ENCODE measurements at regions not wholly inside any gene's neighbourhood (a gene's known extent, or its start where the extent isn't known, plus 50 kb on each side); places are given as distances from the start of the nearest gene placed in this dataset.
"Not testable (repeated sequence)": the region's sequence is repeated elsewhere in the genome, so short reads cannot be mapped to it uniquely, and the experiment has no call there.

DNA sequence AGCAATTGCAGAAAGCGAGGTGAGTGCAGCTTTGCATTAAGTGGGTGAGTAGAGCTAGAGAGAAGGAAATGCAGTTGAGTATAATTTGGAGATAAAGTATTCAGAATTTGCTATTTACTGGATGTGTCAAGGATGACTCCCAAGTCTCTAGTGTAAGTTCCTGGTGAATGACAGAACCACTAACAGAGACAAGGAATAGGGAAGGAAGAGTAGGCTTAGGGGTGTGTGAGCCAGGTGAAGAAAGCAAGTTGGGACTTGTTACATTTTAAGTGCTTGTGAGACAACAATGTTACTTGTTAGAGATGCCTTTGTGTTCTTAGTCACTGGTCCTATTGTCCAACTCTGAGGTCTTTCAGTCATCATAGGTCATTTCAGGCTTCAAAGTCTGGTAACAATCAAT lies 70.8 kb downstream of the TBC1D26 start:
- not testable (repeated sequence) for H3K4me1 ChIP-seq (ENCODE audit: insufficient read depth, low read length); H3K27me3 ChIP-seq (ENCODE audit: insufficient read depth, low read length); DNase-seq (ENCODE audit: insufficient read length, low spot score, missing footprints); H4K20me1 ChIP-seq (ENCODE audit: insufficient read depth, low read length); H3K27ac ChIP-seq (ENCODE audit: low read depth, low read length); H2AFZ ChIP-seq (ENCODE audit: low read length); H3K4me3 ChIP-seq (ENCODE audit: insufficient read depth, low read length); H3K36me3 ChIP-seq (ENCODE audit: insufficient read depth, low read length); H3K4me2 ChIP-seq (ENCODE audit: insufficient read depth, low read length); H3K79me2 ChIP-seq (ENCODE audit: insufficient read depth, low read length); H3K9me3 ChIP-seq (ENCODE audit: low read depth, low read length)

DNA sequence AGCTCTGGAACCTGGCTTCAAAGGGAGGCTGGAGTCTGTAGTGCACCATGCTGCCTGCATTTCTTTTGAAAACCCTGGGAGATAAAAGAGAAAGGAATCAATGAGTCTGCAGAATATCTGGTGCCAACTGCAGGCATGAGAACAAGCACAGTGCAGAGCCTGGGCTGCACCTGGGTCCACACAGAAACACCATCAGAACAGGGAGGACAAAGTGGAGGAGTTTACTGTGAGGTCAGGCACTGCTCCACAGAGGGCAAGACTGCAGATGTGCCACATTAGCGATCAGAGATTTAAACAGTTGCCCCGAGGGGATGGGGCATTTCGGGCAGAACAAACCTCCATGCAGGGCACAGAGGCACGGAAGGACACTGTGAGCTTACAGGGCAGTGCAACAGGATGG lies 74.7 kb downstream of the TBC1D26 start:
- not testable (repeated sequence) for H3K4me3 ChIP-seq (ENCODE audit: insufficient read depth, low read length); H3K4me2 ChIP-seq (ENCODE audit: insufficient read depth, low read length); H3K27ac ChIP-seq (ENCODE audit: low read depth, low read length); H4K20me1 ChIP-seq (ENCODE audit: insufficient read depth, low read length); DNase-seq (ENCODE audit: insufficient read length, low spot score, missing footprints); H2AFZ ChIP-seq (ENCODE audit: low read length); H3K79me2 ChIP-seq (ENCODE audit: insufficient read depth, low read length); H3K9me3 ChIP-seq (ENCODE audit: low read depth, low read length); H3K36me3 ChIP-seq (ENCODE audit: insufficient read depth, low read length); H3K27me3 ChIP-seq (ENCODE audit: insufficient read depth, low read length); H3K4me1 ChIP-seq (ENCODE audit: insufficient read depth, low read length)

DNA sequence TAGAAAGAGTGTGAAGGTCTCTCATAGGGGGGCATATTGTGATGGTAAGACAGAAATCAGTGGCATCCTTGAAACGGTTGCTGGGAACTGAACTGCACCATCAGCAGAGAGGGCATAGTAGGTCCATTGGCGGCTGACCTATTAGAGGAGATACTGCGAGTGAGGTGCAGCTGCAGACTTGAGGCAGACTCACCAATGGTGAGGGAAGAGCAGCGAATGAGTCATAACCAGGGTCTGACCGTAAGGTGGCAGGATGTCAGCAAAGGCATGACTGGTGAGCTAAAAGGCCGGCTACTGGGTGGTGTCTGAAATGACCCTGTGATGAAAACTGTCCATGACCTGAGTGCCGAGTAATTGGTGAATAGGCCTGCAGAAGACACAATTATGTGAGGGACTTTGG lies 81.3 kb downstream of the TBC1D26 start:
- not testable (repeated sequence) for H3K4me1 ChIP-seq (ENCODE audit: insufficient read depth, low read length); H2AFZ ChIP-seq (ENCODE audit: low read length); H3K27ac ChIP-seq (ENCODE audit: low read depth, low read length); H4K20me1 ChIP-seq (ENCODE audit: insufficient read depth, low read length); H3K9me3 ChIP-seq (ENCODE audit: low read depth, low read length); H3K36me3 ChIP-seq (ENCODE audit: insufficient read depth, low read length); H3K79me2 ChIP-seq (ENCODE audit: insufficient read depth, low read length); H3K27me3 ChIP-seq (ENCODE audit: insufficient read depth, low read length); H3K4me2 ChIP-seq (ENCODE audit: insufficient read depth, low read length); DNase-seq (ENCODE audit: insufficient read length, low spot score, missing footprints); H3K4me3 ChIP-seq (ENCODE audit: insufficient read depth, low read length)

DNA sequence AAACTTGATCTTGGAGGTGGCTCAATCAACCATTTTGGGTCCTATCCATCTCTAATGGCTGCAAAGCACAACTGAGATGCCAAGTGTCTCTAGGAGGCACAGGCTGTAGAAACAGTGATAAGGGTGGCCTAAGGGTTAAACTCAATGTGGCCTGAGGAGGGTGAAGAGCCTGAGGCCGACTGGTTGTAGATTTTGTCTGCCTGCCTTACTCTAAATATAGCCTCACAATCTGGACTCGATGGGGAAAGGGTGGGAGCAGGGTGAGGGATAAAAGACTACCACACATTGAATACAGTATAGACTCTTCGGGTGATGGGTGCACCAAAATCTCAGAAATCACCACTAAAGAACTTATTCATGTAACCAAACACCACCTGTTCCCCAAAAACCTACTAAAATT lies 81.9 kb downstream of the TBC1D26 start:
- not testable (repeated sequence) for DNase-seq (ENCODE audit: insufficient read length, low spot score, missing footprints); H2AFZ ChIP-seq (ENCODE audit: low read length); H3K27ac ChIP-seq (ENCODE audit: low read depth, low read length); H3K36me3 ChIP-seq (ENCODE audit: insufficient read depth, low read length); H3K4me3 ChIP-seq (ENCODE audit: insufficient read depth, low read length); H3K79me2 ChIP-seq (ENCODE audit: insufficient read depth, low read length); H3K27me3 ChIP-seq (ENCODE audit: insufficient read depth, low read length); H3K9me3 ChIP-seq (ENCODE audit: low read depth, low read length); H3K4me1 ChIP-seq (ENCODE audit: insufficient read depth, low read length); H3K4me2 ChIP-seq (ENCODE audit: insufficient read depth, low read length); H4K20me1 ChIP-seq (ENCODE audit: insufficient read depth, low read length)

DNA sequence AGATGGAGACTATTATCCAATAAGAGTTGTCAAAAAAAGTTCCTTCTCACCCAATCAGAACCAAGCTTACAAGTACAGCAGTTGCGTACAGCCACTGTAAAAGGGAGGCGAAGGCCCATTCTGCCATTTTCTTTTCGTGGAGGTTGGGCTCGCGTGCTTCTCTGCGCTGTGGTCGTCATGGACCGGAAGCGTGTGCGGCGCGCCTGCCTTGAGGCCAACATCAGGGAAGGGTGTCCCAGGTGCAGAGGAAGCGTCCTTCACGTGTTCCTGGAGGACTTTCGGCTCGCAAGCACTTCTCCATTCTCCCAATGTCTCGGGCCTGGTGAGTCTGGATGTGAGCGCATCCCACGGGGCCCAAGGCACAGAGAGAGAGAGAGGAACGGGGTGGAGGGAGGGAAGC lies 85.8 kb downstream of the TBC1D26 start:
- not testable (repeated sequence) for H3K79me2 ChIP-seq (ENCODE audit: insufficient read depth, low read length); H3K4me1 ChIP-seq (ENCODE audit: insufficient read depth, low read length); H4K20me1 ChIP-seq (ENCODE audit: insufficient read depth, low read length); DNase-seq (ENCODE audit: insufficient read length, low spot score, missing footprints); H3K9me3 ChIP-seq (ENCODE audit: low read depth, low read length); H2AFZ ChIP-seq (ENCODE audit: low read length); H3K4me3 ChIP-seq (ENCODE audit: insufficient read depth, low read length); H3K27me3 ChIP-seq (ENCODE audit: insufficient read depth, low read length); H3K27ac ChIP-seq (ENCODE audit: low read depth, low read length); H3K36me3 ChIP-seq (ENCODE audit: insufficient read depth, low read length); H3K4me2 ChIP-seq (ENCODE audit: insufficient read depth, low read length)

DNA sequence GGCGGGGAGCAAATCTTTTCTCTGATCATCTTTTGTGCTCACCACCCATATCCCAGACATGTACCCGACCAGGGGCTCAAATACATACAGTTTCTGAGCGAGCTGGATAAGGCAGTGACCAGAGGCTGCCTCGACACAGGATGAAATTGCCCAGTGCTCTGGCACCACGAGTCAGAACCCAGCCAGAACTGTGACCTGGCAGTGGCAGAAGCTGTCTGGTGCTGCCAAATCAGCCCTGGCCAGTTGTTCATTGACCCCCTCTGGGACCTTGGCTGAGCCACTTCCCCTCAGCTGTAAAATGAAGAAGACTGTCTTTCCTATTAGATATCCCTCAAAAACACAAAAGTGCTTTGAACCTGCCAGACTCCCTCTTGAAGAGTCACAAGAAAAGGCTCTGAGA lies 90.2 kb downstream of the TBC1D26 start:
- not testable (repeated sequence) for H3K4me2 ChIP-seq (ENCODE audit: insufficient read depth, low read length); H3K36me3 ChIP-seq (ENCODE audit: insufficient read depth, low read length); H4K20me1 ChIP-seq (ENCODE audit: insufficient read depth, low read length); H3K4me1 ChIP-seq (ENCODE audit: insufficient read depth, low read length); H3K27ac ChIP-seq (ENCODE audit: low read depth, low read length); H2AFZ ChIP-seq (ENCODE audit: low read length); DNase-seq (ENCODE audit: insufficient read length, low spot score, missing footprints); H3K27me3 ChIP-seq (ENCODE audit: insufficient read depth, low read length); H3K9me3 ChIP-seq (ENCODE audit: low read depth, low read length); H3K4me3 ChIP-seq (ENCODE audit: insufficient read depth, low read length); H3K79me2 ChIP-seq (ENCODE audit: insufficient read depth, low read length)

DNA sequence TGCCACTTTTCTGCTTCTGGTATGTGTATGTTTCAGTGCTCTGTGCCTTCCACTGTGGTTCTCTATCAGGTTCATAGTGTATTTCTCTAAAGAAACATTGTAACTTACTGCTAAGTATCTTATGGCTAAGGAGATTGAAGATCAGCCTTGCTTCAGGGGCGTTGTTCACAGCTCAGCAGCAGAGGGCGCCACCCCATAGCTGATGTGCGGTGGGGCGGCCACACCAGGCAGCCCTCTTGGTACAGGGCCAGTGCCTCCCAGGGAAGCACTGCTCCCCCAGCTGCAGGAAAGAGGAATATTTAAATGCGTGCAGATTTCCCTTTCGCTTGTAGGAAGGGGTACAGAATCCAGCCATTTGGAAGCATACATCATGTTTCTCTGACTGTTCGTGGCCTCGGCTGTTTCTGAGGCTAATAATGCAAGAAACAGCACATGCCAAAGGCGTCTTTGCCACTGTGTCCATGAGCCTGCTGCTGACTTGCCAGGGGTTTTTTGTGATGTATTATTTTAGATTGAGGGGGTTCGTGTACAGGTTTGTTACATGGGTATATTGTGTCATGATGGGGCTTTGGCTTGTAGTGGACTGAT lies 96.7 kb downstream of the TBC1D26 start:
- Histone ChIP-seq H3K4me3 (ENCODE audit: insufficient read depth, low read length) (peak overlapping the region; percentile 51), H3K4me2 (ENCODE audit: insufficient read depth, low read length) (peak overlapping the region; percentile 72)
- H2AFZ ChIP-seq (ENCODE audit: low read length); DNase-seq (ENCODE audit: insufficient read length, low spot score, missing footprints); H3K27ac ChIP-seq (ENCODE audit: low read depth, low read length); H3K36me3 ChIP-seq (ENCODE audit: insufficient read depth, low read length); H3K4me1 ChIP-seq (ENCODE audit: insufficient read depth, low read length); H3K9me3 ChIP-seq (ENCODE audit: low read depth, low read length); H3K27me3 ChIP-seq (ENCODE audit: insufficient read depth, low read length); H3K79me2 ChIP-seq (ENCODE audit: insufficient read depth, low read length); H4K20me1 ChIP-seq (ENCODE audit: insufficient read depth, low read length): not testable (repeated sequence)
- TF ChIP-seq, protein P1, sequence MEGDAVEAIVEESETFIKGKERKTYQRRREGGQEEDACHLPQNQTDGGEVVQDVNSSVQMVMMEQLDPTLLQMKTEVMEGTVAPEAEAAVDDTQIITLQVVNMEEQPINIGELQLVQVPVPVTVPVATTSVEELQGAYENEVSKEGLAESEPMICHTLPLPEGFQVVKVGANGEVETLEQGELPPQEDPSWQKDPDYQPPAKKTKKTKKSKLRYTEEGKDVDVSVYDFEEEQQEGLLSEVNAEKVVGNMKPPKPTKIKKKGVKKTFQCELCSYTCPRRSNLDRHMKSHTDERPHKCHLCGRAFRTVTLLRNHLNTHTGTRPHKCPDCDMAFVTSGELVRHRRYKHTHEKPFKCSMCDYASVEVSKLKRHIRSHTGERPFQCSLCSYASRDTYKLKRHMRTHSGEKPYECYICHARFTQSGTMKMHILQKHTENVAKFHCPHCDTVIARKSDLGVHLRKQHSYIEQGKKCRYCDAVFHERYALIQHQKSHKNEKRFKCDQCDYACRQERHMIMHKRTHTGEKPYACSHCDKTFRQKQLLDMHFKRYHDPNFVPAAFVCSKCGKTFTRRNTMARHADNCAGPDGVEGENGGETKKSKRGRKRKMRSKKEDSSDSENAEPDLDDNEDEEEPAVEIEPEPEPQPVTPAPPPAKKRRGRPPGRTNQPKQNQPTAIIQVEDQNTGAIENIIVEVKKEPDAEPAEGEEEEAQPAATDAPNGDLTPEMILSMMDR (IDR thresholded peaks at IDR 0.05; ENCODE audit: extremely low read depth, low read depth, low read length): peak; percentile 68

DNA sequence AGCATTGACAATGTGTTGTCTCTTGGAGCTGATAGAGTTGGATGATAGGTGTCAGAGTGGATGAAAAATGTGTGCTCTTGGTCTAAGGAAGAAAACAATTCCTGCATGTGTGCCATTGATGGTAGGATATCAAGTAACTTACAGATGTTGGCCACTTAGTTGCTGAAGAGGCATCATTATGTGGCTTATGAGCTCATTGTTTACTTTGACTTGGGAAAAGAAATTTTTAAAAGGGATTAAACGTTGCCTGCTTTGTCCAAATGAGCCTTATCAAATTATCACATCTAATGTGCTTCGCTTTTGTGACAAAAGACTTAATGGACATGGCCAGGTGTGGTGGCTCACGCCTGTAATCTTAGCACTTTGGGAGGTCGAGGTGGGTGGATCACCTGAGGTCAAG lies 98.1 kb downstream of the TBC1D26 start:
- not testable (repeated sequence) for H3K9me3 ChIP-seq (ENCODE audit: low read depth, low read length); DNase-seq (ENCODE audit: insufficient read length, low spot score, missing footprints); H3K4me2 ChIP-seq (ENCODE audit: insufficient read depth, low read length); H3K4me1 ChIP-seq (ENCODE audit: insufficient read depth, low read length); H3K27me3 ChIP-seq (ENCODE audit: insufficient read depth, low read length); H3K36me3 ChIP-seq (ENCODE audit: insufficient read depth, low read length); H4K20me1 ChIP-seq (ENCODE audit: insufficient read depth, low read length); H2AFZ ChIP-seq (ENCODE audit: low read length); H3K79me2 ChIP-seq (ENCODE audit: insufficient read depth, low read length); H3K4me3 ChIP-seq (ENCODE audit: insufficient read depth, low read length); H3K27ac ChIP-seq (ENCODE audit: low read depth, low read length)

Data from osteoblast (primary cell).